Nephron progenitor cell (in vitro differentiated cells): ENCODE measurements at regions not wholly inside any gene's neighbourhood (a gene's known extent, or its start where the extent isn't known, plus 50 kb on each side); places are given as distances from the start of the nearest gene placed in this dataset.
"Not testable (repeated sequence)": the region's sequence is repeated elsewhere in the genome, so short reads cannot be mapped to it uniquely, and the experiment has no call there.

Experiments
- DNase-seq: peaks from one replicate; pipeline ENCODE4 v3.0.0; 2021
- H3K27ac Mint-ChIP-seq: 2 replicates; pipeline ENCODE4 v1.8.0; 2021; ENCODE audit warnings: mild to moderate bottlenecking, moderate library complexity, mixed read lengths
- H3K27me3 Mint-ChIP-seq: 2 replicates; pipeline ENCODE4 v1.8.0; 2021; ENCODE audit warnings: mild to moderate bottlenecking, low read depth, mixed read lengths; ENCODE audit not compliant: poor library complexity
- H3K36me3 Mint-ChIP-seq: 2 replicates; pipeline ENCODE4 v1.8.0; 2021; ENCODE audit warnings: low read depth, mixed read lengths
- H3K4me1 Mint-ChIP-seq: 2 replicates; pipeline ENCODE4 v1.8.0; 2021; ENCODE audit warnings: mixed read lengths
- H3K4me3 Mint-ChIP-seq: 2 replicates; pipeline ENCODE4 v1.8.0; 2021; ENCODE audit warnings: mild to moderate bottlenecking, moderate library complexity, mixed read lengths
- H3K9me3 Mint-ChIP-seq: 2 replicates; pipeline ENCODE4 v1.8.0; 2021; ENCODE audit warnings: mild to moderate bottlenecking, moderate library complexity, mixed read lengths
- TF ChIP-seq, protein P1 (sequence below): fragments of 200-600 bp; sonication (generic); IDR thresholded peaks from 2 replicates; pipeline ENCODE4 v1.5.0; 2021; ENCODE audit warnings: antibody characterized with exemption

GRCh38 chr22:48757985-48758561 lies 1069.6 kb downstream of the BRD1 start:
- no peak overlapping the region for H3K27ac Mint-ChIP-seq
- no peak overlapping the region for H3K4me3 Mint-ChIP-seq
- no peaks in the 10 kb centered on the region for H3K9me3 Mint-ChIP-seq
- DNase-seq: no peak
- TF ChIP-seq, protein P1, sequence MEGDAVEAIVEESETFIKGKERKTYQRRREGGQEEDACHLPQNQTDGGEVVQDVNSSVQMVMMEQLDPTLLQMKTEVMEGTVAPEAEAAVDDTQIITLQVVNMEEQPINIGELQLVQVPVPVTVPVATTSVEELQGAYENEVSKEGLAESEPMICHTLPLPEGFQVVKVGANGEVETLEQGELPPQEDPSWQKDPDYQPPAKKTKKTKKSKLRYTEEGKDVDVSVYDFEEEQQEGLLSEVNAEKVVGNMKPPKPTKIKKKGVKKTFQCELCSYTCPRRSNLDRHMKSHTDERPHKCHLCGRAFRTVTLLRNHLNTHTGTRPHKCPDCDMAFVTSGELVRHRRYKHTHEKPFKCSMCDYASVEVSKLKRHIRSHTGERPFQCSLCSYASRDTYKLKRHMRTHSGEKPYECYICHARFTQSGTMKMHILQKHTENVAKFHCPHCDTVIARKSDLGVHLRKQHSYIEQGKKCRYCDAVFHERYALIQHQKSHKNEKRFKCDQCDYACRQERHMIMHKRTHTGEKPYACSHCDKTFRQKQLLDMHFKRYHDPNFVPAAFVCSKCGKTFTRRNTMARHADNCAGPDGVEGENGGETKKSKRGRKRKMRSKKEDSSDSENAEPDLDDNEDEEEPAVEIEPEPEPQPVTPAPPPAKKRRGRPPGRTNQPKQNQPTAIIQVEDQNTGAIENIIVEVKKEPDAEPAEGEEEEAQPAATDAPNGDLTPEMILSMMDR: no peak
- no peaks in the 10 kb centered on the region for H3K4me1 Mint-ChIP-seq
- H3K27me3 Mint-ChIP-seq: peaks cover 30% of the 10 kb centered on the region
- H3K36me3 Mint-ChIP-seq: no peaks in the 10 kb centered on the region

GRCh38 chr22:48757581-48757980 lies 1070.1 kb downstream of the BRD1 start:
- no peaks in the 10 kb centered on the region for H3K36me3 Mint-ChIP-seq
- H3K9me3 Mint-ChIP-seq: no peaks in the 10 kb centered on the region
- no peaks in the 10 kb centered on the region for H3K4me1 Mint-ChIP-seq
- H3K4me3 Mint-ChIP-seq: no peak overlapping the region
- peaks cover 25% of the 10 kb centered on the region for H3K27me3 Mint-ChIP-seq
- DNase-seq: no peak
- H3K27ac Mint-ChIP-seq: no peak overlapping the region
- TF ChIP-seq, protein P1: no peak

- not testable (repeated sequence) for H3K9me3 Mint-ChIP-seq, H3K4me3 Mint-ChIP-seq, H3K4me1 Mint-ChIP-seq, H3K36me3 Mint-ChIP-seq, H3K27ac Mint-ChIP-seq, DNase-seq
- peaks cover 24% of the 10 kb centered on the region for H3K27me3 Mint-ChIP-seq
These were observed 1070.5 kb downstream of the BRD1 start for GRCh38 chr22:48757135-48757534.

DNA sequence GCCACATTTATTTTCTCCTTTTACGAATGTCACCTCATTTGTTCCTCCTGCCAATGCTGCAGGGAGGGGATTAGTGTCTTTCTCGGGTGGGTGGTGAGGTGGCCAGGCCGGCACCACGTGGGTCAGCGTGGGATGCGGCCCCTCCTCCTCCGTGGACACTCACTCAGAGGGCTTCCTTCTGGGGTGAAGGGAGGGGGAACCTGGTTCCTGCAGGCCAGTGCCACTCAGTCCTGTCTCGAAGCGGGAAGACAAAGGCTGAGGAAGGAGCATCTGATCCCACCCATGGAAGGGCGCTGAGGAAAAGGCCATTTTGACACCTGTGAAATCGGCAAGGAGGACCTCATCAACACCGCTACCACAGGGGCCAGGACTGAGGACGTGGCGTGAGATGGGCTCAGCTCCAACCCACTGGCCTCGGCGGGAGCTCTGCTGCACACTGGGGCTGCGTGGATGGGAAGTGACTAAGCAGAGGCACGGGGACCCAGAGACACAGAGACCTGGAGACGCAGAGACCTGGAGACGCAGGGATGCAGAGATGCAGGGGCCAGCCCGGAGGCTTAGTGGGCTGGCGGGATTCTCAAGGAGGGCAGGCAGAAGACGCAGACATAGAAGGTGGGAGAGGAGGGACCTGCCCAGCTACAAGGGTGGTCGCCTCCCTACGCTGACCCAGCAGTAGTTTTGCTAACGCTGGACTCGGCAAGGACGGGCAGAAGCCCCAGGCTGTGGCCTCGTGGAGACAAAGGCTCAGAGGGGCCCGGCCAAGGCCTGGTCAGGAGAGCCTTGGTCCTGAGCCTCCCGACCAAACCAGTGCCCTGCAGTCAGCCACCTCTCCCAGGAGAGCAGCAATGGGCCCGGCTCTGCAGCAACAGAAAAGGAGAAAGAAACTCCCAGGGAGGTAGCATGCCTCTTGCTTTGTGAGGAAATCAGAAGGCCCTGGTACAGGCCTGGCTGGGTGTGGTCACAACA lies 1071.2 kb downstream of the BRD1 start:
- no peak for DNase-seq
- TF ChIP-seq, protein P1: no peak
- no peaks in the 10 kb centered on the region for H3K9me3 Mint-ChIP-seq

GRCh38 chr22:48755059-48755949 lies 1072.4 kb downstream of the BRD1 start:
- Mint-ChIP-seq H3K27me3 (peaks cover 24% of the 10 kb centered on the region), H3K4me1 (no peaks in the 10 kb centered on the region), H3K9me3 (no peaks in the 10 kb centered on the region), H3K4me3 (no peak overlapping the region), H3K27ac (no peak overlapping the region), H3K36me3 (no peaks in the 10 kb centered on the region)
- no peak for DNase-seq
- TF ChIP-seq, protein P1: no peak

More for the DNA sequence above, 1071.2 kb downstream of the BRD1 start:
- Mint-ChIP-seq H3K36me3 (no peaks in the 10 kb centered on the region), H3K27me3 (peaks cover 24% of the 10 kb centered on the region), H3K4me1 (no peaks in the 10 kb centered on the region), H3K4me3 (no peak overlapping the region), H3K27ac (no peak overlapping the region)

GRCh38 chr22:48754611-48755058 lies 1073.0 kb downstream of the BRD1 start:
- no peak overlapping the region for H3K27ac Mint-ChIP-seq
- no peaks in the 10 kb centered on the region for H3K9me3 Mint-ChIP-seq
- no peaks in the 10 kb centered on the region for H3K36me3 Mint-ChIP-seq
- TF ChIP-seq, protein P1: no peak
- no peak overlapping the region for H3K4me3 Mint-ChIP-seq
- peaks cover 24% of the 10 kb centered on the region for H3K27me3 Mint-ChIP-seq
- DNase-seq: no peak
- H3K4me1 Mint-ChIP-seq: no peaks in the 10 kb centered on the region
